CD4-positive, alpha-beta T cell (primary cell): ENCODE measurements at regions not wholly inside any gene's neighbourhood (a gene's known extent, or its start where the extent isn't known, plus 50 kb on each side); places are given as distances from the start of the nearest gene placed in this dataset.

Experiments
- ATAC-seq: fragments of 200-7000 bp; cut with Tn5 transposase; one replicate; pipeline ENCODE4 v1.10.0; 2022; ENCODE audit warnings: mild to moderate bottlenecking; ENCODE audit not compliant: poor library complexity
- CTCF ChIA-PET: fragments of 350-600 bp; sonication (Branson Sonifier 250); formaldehyde crosslinking; loops from one replicate; lab custom pipeline; 2021; ENCODE audit warnings: antibody characterized with exemption, inconsistent platforms; lab: Charles Lee
- POLR2A ChIA-PET: fragments of 350-600 bp; sonication (Branson Sonifier 250); formaldehyde crosslinking; loops from one replicate; lab custom pipeline; 2021; ENCODE audit warnings: antibody characterized with exemption, inconsistent platforms; lab: Charles Lee
- DNase-seq, 14 experiments: peaks; one replicate each; pipeline ENCODE4 v3.0.0-alpha.2; 2013 to 2020; ENCODE audit warnings: mixed read lengths in 2 of 14
- H3K27ac ChIP-seq, 2 donors: one replicate each; pipeline versions ENCODE4 v1.5.1 to v1.7.0; 2013; ENCODE audit warnings: low read length in 2 of 2, low read depth in 1 of 2, mild to moderate bottlenecking in 1 of 2
- H3K27me3 ChIP-seq, 2 experiments: 1 replicate in 1 of 2; 2 replicates in 1 of 2; pipeline versions ENCODE4 v1.6.1 to v1.7.0; 2013; ENCODE audit warnings: low read length in 2 of 2, control low read depth in 1 of 2, mild to moderate bottlenecking in 1 of 2, moderate library complexity in 1 of 2; ENCODE audit not compliant: insufficient read depth in 2 of 2, control insufficient read depth in 1 of 2
- H3K36me3 ChIP-seq: one replicate; pipeline ENCODE4 v1.6.1; 2013; ENCODE audit warnings: low read length, control low read depth; ENCODE audit not compliant: insufficient read depth
- H3K4me1 ChIP-seq: one replicate; pipeline ENCODE4 v1.6.1; 2013; ENCODE audit warnings: low read length, control low read depth; ENCODE audit not compliant: insufficient read depth
- H3K4me3 ChIP-seq: one replicate; pipeline ENCODE4 v1.5.1; 2013; ENCODE audit warnings: mild to moderate bottlenecking, low read length, moderate library complexity
- H3K9me3 ChIP-seq, 2 experiments: 1 replicate in 1 of 2; 2 replicates in 1 of 2; pipeline versions ENCODE4 v1.6.1 to v1.7.0; 2013; ENCODE audit warnings: low read length in 2 of 2, mild to moderate bottlenecking in 2 of 2, control low read depth in 1 of 2, moderate library complexity in 1 of 2; ENCODE audit not compliant: control insufficient read depth in 1 of 2, insufficient read depth in 1 of 2
- H3K27ac Mint-ChIP-seq: one replicate; pipeline ENCODE4 v1.8.0; 2020; ENCODE audit warnings: mixed read lengths
- H3K27me3 Mint-ChIP-seq: one replicate; pipeline ENCODE4 v1.8.0; 2021; ENCODE audit warnings: mixed read lengths
- H3K36me3 Mint-ChIP-seq: one replicate; pipeline ENCODE4 v1.8.0; 2021; ENCODE audit warnings: low read depth, mixed read lengths
- H3K4me1 Mint-ChIP-seq: one replicate; pipeline ENCODE4 v1.8.0; 2021; ENCODE audit warnings: low read depth, mixed read lengths
- H3K4me3 Mint-ChIP-seq: one replicate; pipeline ENCODE4 v1.8.0; 2020; ENCODE audit warnings: mild to moderate bottlenecking, mixed read lengths
- H3K9me3 Mint-ChIP-seq: one replicate; pipeline ENCODE4 v1.8.0; 2020; ENCODE audit warnings: mixed read lengths
- CTCF ChIP-seq: fragments of 200-600 bp; IDR thresholded peaks from one replicate; pipeline ENCODE4 v1.8.0; 2022; ENCODE audit warnings: antibody characterized with exemption, mild to moderate bottlenecking
- intact Hi-C, 2 experiments: fragments of 100-400 bp; cut with DNase I in 1 of 2; cut with micrococcal nuclease in 1 of 2; formaldehyde crosslinking; loops; one replicate each; pipeline versions ENCODE4 v1.15.1 to v1.9.0; 2023 to 2025; cut with DNase I, micrococcal nuclease

- peaks cover 3% of the 10 kb centered on the region in 2 experiments for H3K9me3 ChIP-seq
- no peaks in the 10 kb centered on the region for H3K36me3 Mint-ChIP-seq
Measured at GRCh38 chr1:233844692-233845091, 59.8 kb upstream of the SLC35F3 start.

More at GRCh38 chr1:233844692-233845091, 59.8 kb upstream of the SLC35F3 start:
- intact Hi-C loops: no loop called here
- Mint-ChIP-seq H3K9me3 (peaks cover 9% of the 10 kb centered on the region), H3K27ac (no peak overlapping the region), H3K4me3 (no peak overlapping the region), H3K27me3 (peaks cover 4% of the 10 kb centered on the region), H3K4me1 (no peaks in the 10 kb centered on the region)
- no peaks in the 10 kb centered on the region for H3K4me1 ChIP-seq
- TF ChIP-seq CTCF: no peak
- no peak for DNase-seq
- no peaks in the 10 kb centered on the region for H3K27me3 ChIP-seq
- H3K36me3 ChIP-seq: no peaks in the 10 kb centered on the region
- H3K4me3 ChIP-seq: no peak overlapping the region
- H3K27ac ChIP-seq: no peak overlapping the region
- ChIA-PET CTCF (no interaction called here), POLR2A (no interaction called here)
- ATAC-seq: no peak
